HepG2 (cell line): ENCODE measurements at regions not wholly inside any gene's neighbourhood (a gene's known extent, or its start where the extent isn't known, plus 50 kb on each side); places are given as distances from the start of the nearest gene placed in this dataset.

Experiments used
- ARNT ChIP-seq: fragments of 450-650 bp; IDR thresholded peaks from 2 replicates; pipeline ENCODE4 v1.6.1; 2017
- EP300 ChIP-seq, 3 experiments: sonication (generic) in 1 of 3; formaldehyde crosslinking in 1 of 3; IDR thresholded peaks; 2 replicates each; pipeline versions ENCODE4 v1.5.1 to v1.6.1; 2011 to 2020; ENCODE audit warnings: low read depth in 2 of 3, low read length in 2 of 3, borderline replicate concordance in 1 of 3, improper control_type of control experiment in 1 of 3, mild to moderate bottlenecking in 1 of 3, missing genetic modification reagents in 1 of 3, moderate library complexity in 1 of 3
- FOXK2 ChIP-seq: fragments of 450-650 bp; IDR thresholded peaks from 2 replicates; pipeline ENCODE4 v1.6.1; 2016
- GABPA ChIP-seq, 2 experiments: IDR thresholded peaks; 2 replicates each; pipeline ENCODE4 v1.6.1; 2011 to 2016; ENCODE audit warnings: low read depth in 2 of 2, low read length in 1 of 2, missing biosample characterization in 1 of 2, missing genetic modification characterization in 1 of 2
- JUNB ChIP-seq: sonication (generic); formaldehyde crosslinking; IDR thresholded peaks from 2 replicates; pipeline ENCODE4 v1.8.0; 2022; ENCODE audit warnings: missing genetic modification reagents, mild to moderate bottlenecking, borderline replicate concordance
- NKX3-1 ChIP-seq: sonication (generic); formaldehyde crosslinking; IDR thresholded peaks from 2 replicates; pipeline ENCODE4 v1.5.0; 2020; ENCODE audit warnings: missing genetic modification reagents
- NR1H2 ChIP-seq: sonication (generic); formaldehyde crosslinking; IDR thresholded peaks from 2 replicates; pipeline ENCODE4 v1.8.1; 2022; ENCODE audit warnings: low read depth, missing genetic modification reagents, borderline replicate concordance
- ZFP36L1 ChIP-seq: sonication (generic); formaldehyde crosslinking; IDR thresholded peaks from 2 replicates; pipeline ENCODE4 v1.8.0; 2022; ENCODE audit warnings: mild to moderate bottlenecking, missing genetic modification reagents, moderate library complexity
- ZNF124 ChIP-seq: sonication (generic); formaldehyde crosslinking; IDR thresholded peaks from 2 replicates; pipeline ENCODE4 v1.4.0; 2020; ENCODE audit warnings: missing genetic modification reagents
- ZNF790 ChIP-seq: sonication (generic); formaldehyde crosslinking; IDR thresholded peaks from 2 replicates; pipeline ENCODE4 v1.8.0; 2022; ENCODE audit warnings: missing genetic modification reagents, mild to moderate bottlenecking, borderline replicate concordance
- TF ChIP-seq, protein P1 (sequence below): sonication (generic); formaldehyde crosslinking; IDR thresholded peaks from 2 replicates; pipeline ENCODE4 v1.5.0; 2020; ENCODE audit warnings: mild to moderate bottlenecking, missing genetic modification reagents, moderate library complexity
- TF ChIP-seq, protein P2 (sequence below): sonication (generic); formaldehyde crosslinking; IDR thresholded peaks from 2 replicates; pipeline ENCODE4 v1.9.0; 2021; ENCODE audit warnings: missing genetic modification reagents, mild to moderate bottlenecking, borderline replicate concordance

DNA sequence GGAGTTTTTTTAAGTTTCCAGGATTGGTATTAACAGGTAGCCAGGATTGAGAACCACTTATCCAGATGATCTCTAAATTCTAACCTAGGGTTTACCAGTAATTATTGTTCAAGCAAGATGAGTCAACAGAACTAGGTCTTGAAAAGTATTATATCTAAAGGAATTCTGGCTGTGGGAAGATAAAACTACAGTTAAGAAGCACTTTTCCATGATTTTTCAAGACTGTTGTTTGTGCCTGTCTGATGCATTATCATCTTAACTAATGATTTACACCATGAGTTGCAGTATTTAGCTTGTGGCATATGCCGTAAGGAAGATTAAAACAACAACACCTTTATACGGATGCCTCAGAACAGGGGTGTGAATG is 142.2 kb upstream of the CCDC68 start:
- TF ChIP-seq JUNB (no peak), ZFP36L1 (CRISPR knock-in tag) (no peak), NR1H2 (CRISPR knock-in tag) (no peak), GABPA (IDR thresholded peaks at IDR 0.05; ENCODE audit: low read depth, low read length) (no peak), GABPA (CRISPR knock-in tag; IDR thresholded peaks at IDR 0.05; ENCODE audit: low read depth) (no peak), NKX3-1 (CRISPR knock-in tag) (no peak), ZNF124 (CRISPR knock-in tag) (no peak), EP300 (IDR thresholded peaks at IDR 0.05; ENCODE audit: low read depth in 2 of 2, low read length in 2 of 2) (no peak), EP300 (CRISPR knock-in tag; IDR thresholded peaks at IDR 0.05; ENCODE audit: borderline replicate concordance) (no peak), ZNF790 (no peak), FOXK2 (no peak), ARNT (no peak)
- TF ChIP-seq, protein P1, sequence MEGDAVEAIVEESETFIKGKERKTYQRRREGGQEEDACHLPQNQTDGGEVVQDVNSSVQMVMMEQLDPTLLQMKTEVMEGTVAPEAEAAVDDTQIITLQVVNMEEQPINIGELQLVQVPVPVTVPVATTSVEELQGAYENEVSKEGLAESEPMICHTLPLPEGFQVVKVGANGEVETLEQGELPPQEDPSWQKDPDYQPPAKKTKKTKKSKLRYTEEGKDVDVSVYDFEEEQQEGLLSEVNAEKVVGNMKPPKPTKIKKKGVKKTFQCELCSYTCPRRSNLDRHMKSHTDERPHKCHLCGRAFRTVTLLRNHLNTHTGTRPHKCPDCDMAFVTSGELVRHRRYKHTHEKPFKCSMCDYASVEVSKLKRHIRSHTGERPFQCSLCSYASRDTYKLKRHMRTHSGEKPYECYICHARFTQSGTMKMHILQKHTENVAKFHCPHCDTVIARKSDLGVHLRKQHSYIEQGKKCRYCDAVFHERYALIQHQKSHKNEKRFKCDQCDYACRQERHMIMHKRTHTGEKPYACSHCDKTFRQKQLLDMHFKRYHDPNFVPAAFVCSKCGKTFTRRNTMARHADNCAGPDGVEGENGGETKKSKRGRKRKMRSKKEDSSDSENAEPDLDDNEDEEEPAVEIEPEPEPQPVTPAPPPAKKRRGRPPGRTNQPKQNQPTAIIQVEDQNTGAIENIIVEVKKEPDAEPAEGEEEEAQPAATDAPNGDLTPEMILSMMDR, result no peak
- TF ChIP-seq, protein P2, sequence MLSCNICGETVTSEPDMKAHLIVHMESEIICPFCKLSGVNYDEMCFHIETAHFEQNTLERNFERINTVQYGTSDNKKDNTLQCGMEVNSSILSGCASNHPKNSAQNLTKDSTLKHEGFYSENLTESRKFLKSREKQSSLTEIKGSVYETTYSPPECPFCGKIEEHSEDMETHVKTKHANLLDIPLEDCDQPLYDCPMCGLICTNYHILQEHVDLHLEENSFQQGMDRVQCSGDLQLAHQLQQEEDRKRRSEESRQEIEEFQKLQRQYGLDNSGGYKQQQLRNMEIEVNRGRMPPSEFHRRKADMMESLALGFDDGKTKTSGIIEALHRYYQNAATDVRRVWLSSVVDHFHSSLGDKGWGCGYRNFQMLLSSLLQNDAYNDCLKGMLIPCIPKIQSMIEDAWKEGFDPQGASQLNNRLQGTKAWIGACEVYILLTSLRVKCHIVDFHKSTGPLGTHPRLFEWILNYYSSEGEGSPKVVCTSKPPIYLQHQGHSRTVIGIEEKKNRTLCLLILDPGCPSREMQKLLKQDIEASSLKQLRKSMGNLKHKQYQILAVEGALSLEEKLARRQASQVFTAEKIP, result no peak
